MM.1S (cell line): ENCODE measurements at regions not wholly inside any gene's neighbourhood (a gene's known extent, or its start where the extent isn't known, plus 50 kb on each side); places are given as distances from the start of the nearest gene placed in this dataset.

Experiments
- DNase-seq: peaks from one replicate; pipeline ENCODE4 v3.0.0-alpha.2; 2015
- H2AFZ ChIP-seq: fragments of 300-600 bp; sonication (generic); 2 replicates; pipeline ENCODE4 v1.6.0; 2016; ENCODE audit warnings: antibody characterized with exemption, low read length
- H3F3A ChIP-seq: fragments of 300-600 bp; sonication (generic); 2 replicates; pipeline ENCODE4 v1.6.1; 2016; ENCODE audit warnings: mild to moderate bottlenecking, antibody characterized with exemption, low read length, moderate library complexity, mixed read lengths; ENCODE audit not compliant: insufficient read depth
- H3K27ac ChIP-seq: fragments of 300-600 bp; sonication (generic); 2 replicates; pipeline ENCODE4 v1.5.1; 2016; ENCODE audit warnings: mild to moderate bottlenecking, low read length
- H3K27me3 ChIP-seq: fragments of 300-600 bp; sonication (generic); replicated peaks from 2 replicates; pipeline ENCODE4 v1.6.0; 2016; ENCODE audit warnings: low read length; ENCODE audit not compliant: insufficient read depth
- H3K36me3 ChIP-seq: fragments of 300-600 bp; sonication (generic); replicated peaks from 2 replicates; pipeline ENCODE4 v1.6.1; 2016; ENCODE audit warnings: mild to moderate bottlenecking, low read length, mixed read lengths; ENCODE audit not compliant: insufficient read depth
- H3K4me1 ChIP-seq: fragments of 300-600 bp; sonication (generic); 2 replicates; pipeline ENCODE4 v1.6.1; 2016; ENCODE audit warnings: low read length, mixed read lengths
- H3K4me2 ChIP-seq: fragments of 300-600 bp; sonication (generic); 2 replicates; pipeline ENCODE4 v1.6.0; 2016; ENCODE audit warnings: low read depth, low read length
- H3K4me3 ChIP-seq: fragments of 300-600 bp; sonication (generic); 2 replicates; pipeline ENCODE4 v1.5.1; 2016; ENCODE audit warnings: low read length, mixed read lengths
- H3K79me2 ChIP-seq: fragments of 300-600 bp; sonication (generic); 2 replicates; pipeline ENCODE4 v1.6.1; 2016; ENCODE audit warnings: mixed run types, low read length, mixed read lengths
- H3K9ac ChIP-seq: fragments of 300-600 bp; sonication (generic); 2 replicates; pipeline ENCODE4 v1.6.1; 2016; ENCODE audit warnings: low read length, mixed read lengths
- H3K9me2 ChIP-seq: fragments of 300-600 bp; sonication (generic); replicated peaks from 2 replicates; pipeline ENCODE4 v1.6.1; 2016; ENCODE audit warnings: mild to moderate bottlenecking, low read length, mixed read lengths; ENCODE audit not compliant: insufficient read depth
- H3K9me3 ChIP-seq: fragments of 300-600 bp; sonication (generic); replicated peaks from 2 replicates; pipeline ENCODE4 v1.6.1; 2016; ENCODE audit warnings: mild to moderate bottlenecking, low read length, mixed read lengths; ENCODE audit not compliant: insufficient read depth
- H4K20me1 ChIP-seq: fragments of 300-600 bp; sonication (generic); 2 replicates; pipeline ENCODE4 v1.6.1; 2016; ENCODE audit warnings: mild to moderate bottlenecking, low read length, moderate library complexity, mixed read lengths; ENCODE audit not compliant: insufficient read depth
- EZH2 ChIP-seq: fragments of 300-600 bp; sonication (generic); optimal IDR thresholded peaks from 2 replicates; pipeline ENCODE3; 2017; ENCODE audit warnings: low read depth, mild to moderate bottlenecking, antibody characterized with exemption, low read length, mixed read lengths
- EZH2phosphoT487 ChIP-seq: fragments of 300-600 bp; sonication (generic); IDR thresholded peaks from 2 replicates; pipeline ENCODE4 v1.6.1; 2018; ENCODE audit warnings: antibody characterized with exemption, low read length
- TF ChIP-seq, protein P1 (sequence below): fragments of 300-600 bp; sonication (generic); IDR thresholded peaks from 2 replicates; pipeline ENCODE4 v1.5.1; 2016; ENCODE audit warnings: antibody characterized with exemption, low read length, mixed read lengths

DNA sequence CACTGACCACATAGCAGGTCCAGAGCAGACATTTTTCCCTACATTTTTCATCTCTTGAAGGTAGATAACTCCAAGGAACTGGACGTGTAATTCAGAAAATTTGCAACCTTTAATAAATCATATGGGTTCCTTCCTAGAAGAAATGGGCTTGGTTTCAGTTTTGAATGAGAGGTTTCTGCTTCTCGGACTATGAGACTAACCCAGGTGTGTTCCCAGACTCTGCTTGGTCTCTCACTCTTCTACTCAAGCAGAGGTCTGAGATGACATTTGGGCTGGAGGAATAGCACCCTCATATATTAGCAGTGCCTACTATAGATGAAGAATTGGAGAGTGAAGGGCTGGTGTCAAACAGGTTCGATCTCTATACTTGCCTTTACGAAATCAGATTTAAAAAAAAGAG lies 231.2 kb downstream of the DOK5 start:
- peak; percentile 83 for DNase-seq
- no peak for TF ChIP-seq EZH2phosphoT487
- no peak for TF ChIP-seq EZH2
- TF ChIP-seq, protein P1, sequence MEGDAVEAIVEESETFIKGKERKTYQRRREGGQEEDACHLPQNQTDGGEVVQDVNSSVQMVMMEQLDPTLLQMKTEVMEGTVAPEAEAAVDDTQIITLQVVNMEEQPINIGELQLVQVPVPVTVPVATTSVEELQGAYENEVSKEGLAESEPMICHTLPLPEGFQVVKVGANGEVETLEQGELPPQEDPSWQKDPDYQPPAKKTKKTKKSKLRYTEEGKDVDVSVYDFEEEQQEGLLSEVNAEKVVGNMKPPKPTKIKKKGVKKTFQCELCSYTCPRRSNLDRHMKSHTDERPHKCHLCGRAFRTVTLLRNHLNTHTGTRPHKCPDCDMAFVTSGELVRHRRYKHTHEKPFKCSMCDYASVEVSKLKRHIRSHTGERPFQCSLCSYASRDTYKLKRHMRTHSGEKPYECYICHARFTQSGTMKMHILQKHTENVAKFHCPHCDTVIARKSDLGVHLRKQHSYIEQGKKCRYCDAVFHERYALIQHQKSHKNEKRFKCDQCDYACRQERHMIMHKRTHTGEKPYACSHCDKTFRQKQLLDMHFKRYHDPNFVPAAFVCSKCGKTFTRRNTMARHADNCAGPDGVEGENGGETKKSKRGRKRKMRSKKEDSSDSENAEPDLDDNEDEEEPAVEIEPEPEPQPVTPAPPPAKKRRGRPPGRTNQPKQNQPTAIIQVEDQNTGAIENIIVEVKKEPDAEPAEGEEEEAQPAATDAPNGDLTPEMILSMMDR = no peak
- Histone ChIP-seq H2AFZ (no peak overlapping the region), H3F3A (peaks cover 46% of the 10 kb centered on the region), H3K9me2 (no peaks in the 10 kb centered on the region), H3K36me3 (no peaks in the 10 kb centered on the region), H3K4me2 (peak overlapping the region; percentile 71), H3K4me3 (peak overlapping the region; percentile 7; the same call in 1 of the 2 replicates), H3K27me3 (no peaks in the 10 kb centered on the region), H3K4me1 (peaks cover 41% of the 10 kb centered on the region), H3K27ac (peak overlapping the region; percentile 72), H4K20me1 (no peaks in the 10 kb centered on the region), H3K79me2 (no peaks in the 10 kb centered on the region), H3K9me3 (no peaks in the 10 kb centered on the region), H3K9ac (peak overlapping the region; percentile 5; the same call in 1 of the 2 replicates)

DNA sequence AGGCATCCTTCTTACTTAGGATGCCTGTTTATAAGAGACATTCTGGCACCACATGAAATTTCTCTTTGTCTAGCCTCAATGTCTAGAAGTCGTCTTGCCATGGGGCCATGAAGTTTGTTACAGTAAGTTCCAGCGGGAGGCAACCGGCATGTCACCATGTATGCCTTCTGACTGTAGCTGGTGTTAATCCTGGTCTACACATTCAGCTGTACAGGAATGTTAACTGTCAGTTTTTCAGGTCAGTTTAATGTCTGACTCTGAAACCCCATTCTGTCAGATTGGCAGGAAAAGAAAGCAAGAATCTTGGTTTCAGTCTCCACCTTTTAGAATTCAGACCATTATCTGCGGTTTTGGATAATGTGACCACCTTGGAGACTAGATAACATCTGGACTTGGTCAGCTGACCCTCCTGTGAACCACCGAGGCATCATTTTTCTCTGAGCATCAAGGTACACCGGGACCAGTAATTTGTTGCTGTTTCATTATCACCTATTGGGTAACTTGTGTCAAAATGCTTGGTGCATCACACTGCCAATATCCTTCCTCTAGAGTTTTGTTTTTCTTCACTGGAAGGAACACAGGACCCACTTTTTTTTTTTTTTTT lies 228.7 kb downstream of the DOK5 start:
- Histone ChIP-seq H3K9me2 (no peaks in the 10 kb centered on the region), H3K27ac (peak overlapping the region; percentile 96), H3F3A (peaks cover 46% of the 10 kb centered on the region), H4K20me1 (no peaks in the 10 kb centered on the region), H3K27me3 (no peaks in the 10 kb centered on the region), H3K9me3 (no peaks in the 10 kb centered on the region), H3K36me3 (no peaks in the 10 kb centered on the region), H3K4me2 (peak overlapping the region; percentile 72), H3K4me3 (peak overlapping the region; percentile 43), H3K4me1 (peaks cover 41% of the 10 kb centered on the region), H3K9ac (peak overlapping the region; percentile 59), H2AFZ (no peak overlapping the region), H3K79me2 (no peaks in the 10 kb centered on the region)
- TF ChIP-seq EZH2 (no peak), EZH2phosphoT487 (no peak)
- TF ChIP-seq, protein P1 = no peak
- peak; percentile 98 for DNase-seq
